KMS-11 (cell line): ENCODE measurements at regions not wholly inside any gene's neighbourhood (a gene's known extent, or its start where the extent isn't known, plus 50 kb on each side); places are given as distances from the start of the nearest gene placed in this dataset.

Experiments
- H2AFZ ChIP-seq: fragments of 200-600 bp; sonication (generic); 2 replicates; pipeline ENCODE4 v1.6.1; 2016; ENCODE audit warnings: antibody characterized with exemption, mixed run types, low read depth
- H3K27ac ChIP-seq: fragments of 200-600 bp; sonication (generic); 2 replicates; pipeline ENCODE4 v1.6.1; 2016; ENCODE audit warnings: mild to moderate bottlenecking, mixed run types
- H3K27me3 ChIP-seq: fragments of 200-600 bp; sonication (generic); 2 replicates; pipeline ENCODE4 v1.6.1; 2017; ENCODE audit warnings: mild to moderate bottlenecking, low read depth, mixed run types, moderate library complexity; ENCODE audit not compliant: insufficient read depth
- H3K36me3 ChIP-seq: fragments of 200-600 bp; sonication (generic); 2 replicates; pipeline ENCODE4 v1.6.1; 2017; ENCODE audit warnings: mild to moderate bottlenecking, mixed run types; ENCODE audit not compliant: insufficient read depth
- H3K4me1 ChIP-seq: fragments of 200-600 bp; sonication (generic); 2 replicates; pipeline ENCODE4 v1.6.1; 2016; ENCODE audit warnings: mild to moderate bottlenecking, low read depth, mixed run types; ENCODE audit not compliant: poor library complexity, severe bottlenecking
- H3K4me2 ChIP-seq: fragments of 200-600 bp; sonication (generic); 2 replicates; pipeline ENCODE4 v1.7.0; 2016; ENCODE audit warnings: mild to moderate bottlenecking, mixed run types
- H3K4me3 ChIP-seq: fragments of 200-600 bp; sonication (generic); IDR thresholded peaks from 2 replicates; pipeline ENCODE4 v1.6.1; 2017; ENCODE audit warnings: low read depth, low read length, mixed read lengths; ENCODE audit not compliant: insufficient read depth
- H3K79me2 ChIP-seq: fragments of 200-600 bp; sonication (generic); 2 replicates; pipeline ENCODE4 v1.6.1; 2016; ENCODE audit warnings: low read depth, mixed run types; ENCODE audit not compliant: insufficient read depth
- H3K9ac ChIP-seq: fragments of 200-600 bp; sonication (generic); 2 replicates; pipeline ENCODE4 v1.6.1; 2016; ENCODE audit warnings: mild to moderate bottlenecking, mixed run types
- H4K20me1 ChIP-seq: fragments of 200-600 bp; sonication (generic); 2 replicates; pipeline ENCODE4 v1.6.1; 2016; ENCODE audit warnings: mild to moderate bottlenecking, mixed run types; ENCODE audit not compliant: insufficient read depth
- CTCF ChIP-seq: fragments of 200-600 bp; sonication (generic); conservative IDR thresholded peaks from 2 replicates; pipeline ENCODE4 v1.6.1; 2017; ENCODE audit warnings: low read depth, mild to moderate bottlenecking, antibody characterized with exemption, low read length, moderate library complexity, mixed read lengths

- no peaks in the 10 kb centered on the region for H3K27me3 ChIP-seq
- H3K9ac ChIP-seq = no peak overlapping the region
- H4K20me1 ChIP-seq = no peaks in the 10 kb centered on the region
- no peak for TF ChIP-seq CTCF
- no peak overlapping the region for H2AFZ ChIP-seq
- H3K4me1 ChIP-seq = no peaks in the 10 kb centered on the region
- no peaks in the 10 kb centered on the region for H3K79me2 ChIP-seq
- H3K4me3 ChIP-seq = no peak overlapping the region
- H3K36me3 ChIP-seq = no peaks in the 10 kb centered on the region
- no peak overlapping the region for H3K27ac ChIP-seq
- no peak overlapping the region for H3K4me2 ChIP-seq
Observed at GRCh38 chr7:51458693-51459092, 142.1 kb upstream of the COBL start.

GRCh38 chr7:51457079-51457478, 140.5 kb upstream of the COBL start:
- Histone ChIP-seq H3K4me3 (no peak overlapping the region), H3K4me1 (no peaks in the 10 kb centered on the region), H3K9ac (no peak overlapping the region), H3K4me2 (no peak overlapping the region), H4K20me1 (no peaks in the 10 kb centered on the region), H3K27me3 (no peaks in the 10 kb centered on the region), H3K36me3 (no peaks in the 10 kb centered on the region), H3K79me2 (no peaks in the 10 kb centered on the region), H2AFZ (no peak overlapping the region), H3K27ac (no peak overlapping the region)
- TF ChIP-seq CTCF = no peak

GRCh38 chr7:51456431-51457060, 139.9 kb upstream of the COBL start:
- Histone ChIP-seq H3K36me3 (no peaks in the 10 kb centered on the region), H2AFZ (no peak overlapping the region), H3K27me3 (no peaks in the 10 kb centered on the region), H3K27ac (no peak overlapping the region), H4K20me1 (no peaks in the 10 kb centered on the region), H3K4me3 (no peak overlapping the region), H3K4me2 (no peak overlapping the region), H3K9ac (no peak overlapping the region), H3K4me1 (no peaks in the 10 kb centered on the region), H3K79me2 (no peaks in the 10 kb centered on the region)
- TF ChIP-seq CTCF = no peak

- no peaks in the 10 kb centered on the region for H3K36me3 ChIP-seq
- H3K27ac ChIP-seq = no peak overlapping the region
- H3K79me2 ChIP-seq = no peaks in the 10 kb centered on the region
- H4K20me1 ChIP-seq = no peaks in the 10 kb centered on the region
- H3K4me3 ChIP-seq = no peak overlapping the region
- no peaks in the 10 kb centered on the region for H3K4me1 ChIP-seq
- H3K27me3 ChIP-seq = no peaks in the 10 kb centered on the region
- no peak overlapping the region for H3K4me2 ChIP-seq
- H2AFZ ChIP-seq = no peak overlapping the region
- no peak for TF ChIP-seq CTCF
- H3K9ac ChIP-seq = no peak overlapping the region
Observed at GRCh38 chr7:51455948-51456347, 139.3 kb upstream of the COBL start.
